OCI-LY1 (cell line): ENCODE measurements at regions not wholly inside any gene's neighbourhood (a gene's known extent, or its start where the extent isn't known, plus 50 kb on each side); places are given as distances from the start of the nearest gene placed in this dataset.

Experiments
- H2AFZ ChIP-seq: fragments of 200-600 bp; sonication (generic), shearing (Covaris generic); 2 replicates; pipeline ENCODE4 v1.6.0; 2014; ENCODE audit warnings: antibody characterized with exemption, mild to moderate bottlenecking, low read length
- H3F3A ChIP-seq: fragments of 200-600 bp; sonication (generic), shearing (Covaris generic); 2 replicates; pipeline ENCODE4 v1.6.0; 2014; ENCODE audit warnings: mild to moderate bottlenecking, antibody characterized with exemption, low read length, moderate library complexity; ENCODE audit not compliant: insufficient read depth
- H3K27ac ChIP-seq: fragments of 200-600 bp; sonication (generic); 2 replicates; pipeline ENCODE4 v1.5.1; 2014; ENCODE audit warnings: low read length, mixed run types, mild to moderate bottlenecking, low read depth; ENCODE audit not compliant: poor library complexity, severe bottlenecking
- H3K27me3 ChIP-seq: fragments of 200-600 bp; sonication (generic); 2 replicates; pipeline ENCODE4 v1.6.0; 2014; ENCODE audit warnings: antibody characterized with exemption, mild to moderate bottlenecking, low read length, moderate library complexity; ENCODE audit not compliant: insufficient read depth
- H3K36me3 ChIP-seq: fragments of 200-600 bp; sonication (generic); 2 replicates; pipeline ENCODE4 v1.6.1; 2014; ENCODE audit warnings: mild to moderate bottlenecking, antibody characterized with exemption, low read length, moderate library complexity, mixed read lengths; ENCODE audit not compliant: insufficient read depth
- H3K4me1 ChIP-seq: fragments of 200-600 bp; sonication (generic); 2 replicates; pipeline ENCODE4 v1.5.1; 2014; ENCODE audit warnings: mild to moderate bottlenecking, low read length, moderate library complexity; ENCODE audit not compliant: insufficient read depth, severe bottlenecking
- H3K4me2 ChIP-seq: fragments of 200-600 bp; sonication (generic), shearing (Covaris generic); 2 replicates; pipeline ENCODE4 v1.6.1; 2014; ENCODE audit warnings: low read length
- H3K4me3 ChIP-seq: fragments of 200-600 bp; sonication (generic); 2 replicates; pipeline ENCODE4 v1.5.1; 2014; ENCODE audit warnings: low read length, low read depth, mild to moderate bottlenecking, mixed read lengths; ENCODE audit not compliant: poor library complexity, severe bottlenecking
- H3K79me2 ChIP-seq: fragments of 200-600 bp; shearing (Covaris generic); 2 replicates; pipeline ENCODE4 v1.6.1; 2016; ENCODE audit warnings: mixed run types, low read length, mixed read lengths; ENCODE audit not compliant: insufficient read depth
- H3K9ac ChIP-seq: fragments of 200-600 bp; sonication (generic), shearing (Covaris generic); 2 replicates; pipeline ENCODE4 v1.6.1; 2014; ENCODE audit warnings: mild to moderate bottlenecking, low read length, mixed read lengths
- H3K9me2 ChIP-seq: fragments of 200-600 bp; sonication (generic), shearing (Covaris generic); 2 replicates; pipeline ENCODE4 v1.6.1; 2014; ENCODE audit warnings: low read depth, mild to moderate bottlenecking, low read length, mixed read lengths
- H3K9me3 ChIP-seq: fragments of 200-600 bp; shearing (Covaris generic); 2 replicates; pipeline ENCODE4 v1.6.1; 2014; ENCODE audit warnings: low read length, mixed read lengths
- H4K20me1 ChIP-seq: fragments of 200-600 bp; sonication (generic), shearing (Covaris generic); 2 replicates; pipeline ENCODE4 v1.6.0; 2016; ENCODE audit warnings: mild to moderate bottlenecking, low read length; ENCODE audit not compliant: insufficient read depth
- EZH2 ChIP-seq: fragments of 200-600 bp; sonication (generic), shearing (Covaris generic); IDR thresholded peaks from 2 replicates; pipeline ENCODE4 v1.8.0; 2017; ENCODE audit warnings: borderline replicate concordance, mixed run types, mild to moderate bottlenecking, antibody characterized with exemption, low read length, moderate library complexity, mixed read lengths
- TF ChIP-seq, protein P1 (sequence below): fragments of 200-600 bp; sonication (generic), shearing (Covaris generic); IDR thresholded peaks from 2 replicates; pipeline ENCODE4 v1.5.1; 2017; ENCODE audit warnings: mild to moderate bottlenecking, antibody characterized with exemption, low read length, moderate library complexity, mixed read lengths

DNA sequence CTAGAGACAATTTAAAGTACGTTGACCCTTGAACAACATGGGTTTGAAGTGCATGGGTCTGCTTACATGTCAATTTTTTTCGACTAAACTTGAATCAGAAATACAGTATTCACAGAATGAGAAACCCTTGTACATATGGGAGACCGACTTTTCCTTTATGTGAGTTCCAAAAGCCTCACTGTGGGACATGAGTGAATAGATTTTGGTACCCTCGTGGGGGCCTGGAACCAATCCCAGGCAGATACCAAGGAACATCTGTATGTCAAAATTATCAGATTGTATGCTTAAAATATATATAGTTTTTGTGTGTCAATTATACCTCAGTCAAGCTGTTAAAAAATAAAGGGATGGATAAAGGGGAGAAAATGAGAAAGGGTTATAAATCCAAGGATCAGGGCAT is 78.7 kb upstream of the MAN2A1 start:
- Histone ChIP-seq H3K4me3 (no peak overlapping the region), H3K27ac (no peak overlapping the region), H3K4me1 (no peaks in the 10 kb centered on the region), H3F3A (no peaks in the 10 kb centered on the region), H3K9me3 (no peaks in the 10 kb centered on the region), H3K36me3 (no peaks in the 10 kb centered on the region), H3K4me2 (no peak overlapping the region), H2AFZ (no peak overlapping the region), H3K79me2 (no peaks in the 10 kb centered on the region), H3K9me2 (no peaks in the 10 kb centered on the region), H4K20me1 (no peaks in the 10 kb centered on the region), H3K27me3 (no peaks in the 10 kb centered on the region), H3K9ac (no peak overlapping the region)
- no peak for TF ChIP-seq EZH2
- TF ChIP-seq, protein P1, sequence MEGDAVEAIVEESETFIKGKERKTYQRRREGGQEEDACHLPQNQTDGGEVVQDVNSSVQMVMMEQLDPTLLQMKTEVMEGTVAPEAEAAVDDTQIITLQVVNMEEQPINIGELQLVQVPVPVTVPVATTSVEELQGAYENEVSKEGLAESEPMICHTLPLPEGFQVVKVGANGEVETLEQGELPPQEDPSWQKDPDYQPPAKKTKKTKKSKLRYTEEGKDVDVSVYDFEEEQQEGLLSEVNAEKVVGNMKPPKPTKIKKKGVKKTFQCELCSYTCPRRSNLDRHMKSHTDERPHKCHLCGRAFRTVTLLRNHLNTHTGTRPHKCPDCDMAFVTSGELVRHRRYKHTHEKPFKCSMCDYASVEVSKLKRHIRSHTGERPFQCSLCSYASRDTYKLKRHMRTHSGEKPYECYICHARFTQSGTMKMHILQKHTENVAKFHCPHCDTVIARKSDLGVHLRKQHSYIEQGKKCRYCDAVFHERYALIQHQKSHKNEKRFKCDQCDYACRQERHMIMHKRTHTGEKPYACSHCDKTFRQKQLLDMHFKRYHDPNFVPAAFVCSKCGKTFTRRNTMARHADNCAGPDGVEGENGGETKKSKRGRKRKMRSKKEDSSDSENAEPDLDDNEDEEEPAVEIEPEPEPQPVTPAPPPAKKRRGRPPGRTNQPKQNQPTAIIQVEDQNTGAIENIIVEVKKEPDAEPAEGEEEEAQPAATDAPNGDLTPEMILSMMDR: no peak

DNA sequence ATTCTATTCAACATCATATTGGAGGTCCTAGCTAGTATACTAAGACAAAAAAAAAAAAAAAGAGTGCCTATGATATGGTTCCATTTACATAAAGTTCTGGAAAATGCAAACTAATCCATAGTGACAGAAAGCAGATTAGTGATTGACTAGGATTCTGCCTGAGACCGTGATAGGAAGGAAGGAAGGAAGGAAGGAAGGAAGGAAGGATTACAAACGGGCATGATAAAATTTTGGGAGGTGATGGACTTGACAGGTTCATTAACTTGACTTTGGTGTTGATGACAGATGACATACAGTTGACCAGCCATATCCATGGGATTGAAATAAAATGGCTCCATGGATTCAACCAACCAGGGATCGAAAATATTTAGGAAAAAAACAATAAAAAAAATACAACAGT is 79.1 kb upstream of the MAN2A1 start:
- H3F3A ChIP-seq: no peaks in the 10 kb centered on the region
- H3K36me3 ChIP-seq: no peaks in the 10 kb centered on the region
- no peaks in the 10 kb centered on the region for H4K20me1 ChIP-seq
- no peak overlapping the region for H3K27ac ChIP-seq
- no peak overlapping the region for H3K4me3 ChIP-seq
- H3K9ac ChIP-seq: no peak overlapping the region
- TF ChIP-seq, protein P1: no peak
- no peak for TF ChIP-seq EZH2
- no peak overlapping the region for H3K4me2 ChIP-seq
- no peaks in the 10 kb centered on the region for H3K4me1 ChIP-seq
- no peaks in the 10 kb centered on the region for H3K79me2 ChIP-seq
- H3K9me2 ChIP-seq: no peaks in the 10 kb centered on the region
- H3K9me3 ChIP-seq: no peaks in the 10 kb centered on the region
- H3K27me3 ChIP-seq: no peaks in the 10 kb centered on the region
- H2AFZ ChIP-seq: no peak overlapping the region

DNA sequence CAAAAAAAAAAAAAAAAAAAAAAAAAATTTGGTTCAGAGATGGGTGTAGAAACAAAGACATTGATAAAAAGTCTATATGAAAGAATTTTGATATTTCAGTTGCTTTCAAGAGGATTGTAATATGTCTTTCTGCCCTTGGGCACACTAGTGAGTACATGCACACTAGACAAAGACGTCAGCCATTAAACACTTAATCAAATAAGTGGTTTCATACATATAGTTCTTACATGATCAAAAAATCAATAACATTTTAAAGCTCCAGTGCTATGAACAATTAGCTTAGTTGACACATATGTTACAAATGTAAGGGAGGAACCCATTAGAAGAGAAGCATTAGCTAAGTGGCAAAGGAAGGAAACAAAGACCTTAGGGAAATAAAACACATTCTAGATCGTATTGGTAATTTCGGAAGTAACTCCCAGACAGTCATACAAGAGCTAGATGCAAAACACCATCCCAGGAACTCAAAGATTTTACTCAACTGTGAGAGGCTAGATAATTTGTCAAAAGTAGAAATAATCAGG is 84.5 kb upstream of the MAN2A1 start:
- H2AFZ ChIP-seq: no peak overlapping the region

More for the DNA sequence above, 84.5 kb upstream of the MAN2A1 start:
- no peak overlapping the region for H3K27ac ChIP-seq
- no peaks in the 10 kb centered on the region for H3K27me3 ChIP-seq
- no peaks in the 10 kb centered on the region for H3K36me3 ChIP-seq
- H3K9me3 ChIP-seq: no peaks in the 10 kb centered on the region
- no peak overlapping the region for H3K4me3 ChIP-seq
- H3K9ac ChIP-seq: no peak overlapping the region
- H3F3A ChIP-seq: no peaks in the 10 kb centered on the region
- H4K20me1 ChIP-seq: no peaks in the 10 kb centered on the region
- H3K9me2 ChIP-seq: no peaks in the 10 kb centered on the region
- H3K79me2 ChIP-seq: no peaks in the 10 kb centered on the region
- no peak overlapping the region for H3K4me2 ChIP-seq
- H3K4me1 ChIP-seq: no peaks in the 10 kb centered on the region
- no peak for TF ChIP-seq EZH2
- TF ChIP-seq, protein P1: no peak
